ENCODE measurements at regions not wholly inside any gene's neighbourhood (a gene's known extent, or its start where the extent isn't known, plus 50 kb on each side); places are given as distances from the start of the nearest gene placed in this dataset.

GRCh38 chr1:239856924-239857323 lies 234.8 kb upstream of the FMN2 start:
- no peak for DNase-seq (ENCODE audit: low read depth in 2 of 3, low spot score in 2 of 3)

DNA sequence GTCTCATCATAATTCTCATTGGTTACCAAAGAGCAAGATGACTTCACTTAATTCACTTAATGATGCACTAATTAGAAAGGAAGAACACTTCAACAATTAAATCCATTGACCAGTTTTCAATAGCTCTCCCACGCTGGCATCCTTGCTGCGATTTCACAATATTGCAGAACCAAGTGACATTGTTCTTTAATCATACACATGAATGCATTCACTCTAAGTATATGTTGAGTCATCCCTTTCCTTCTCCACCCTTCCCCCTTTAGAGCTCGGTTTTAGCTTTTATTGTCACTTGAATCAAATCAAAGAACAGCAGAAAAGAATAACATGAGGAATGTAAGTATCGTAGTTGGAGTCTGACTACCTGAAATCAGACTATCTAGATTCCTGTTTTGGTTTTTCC lies 233.6 kb upstream of the FMN2 start:
- peak in 1 of 3 donors; percentile 53 for DNase-seq (ENCODE audit: low read depth in 2 of 3, low spot score in 2 of 3)

DNA sequence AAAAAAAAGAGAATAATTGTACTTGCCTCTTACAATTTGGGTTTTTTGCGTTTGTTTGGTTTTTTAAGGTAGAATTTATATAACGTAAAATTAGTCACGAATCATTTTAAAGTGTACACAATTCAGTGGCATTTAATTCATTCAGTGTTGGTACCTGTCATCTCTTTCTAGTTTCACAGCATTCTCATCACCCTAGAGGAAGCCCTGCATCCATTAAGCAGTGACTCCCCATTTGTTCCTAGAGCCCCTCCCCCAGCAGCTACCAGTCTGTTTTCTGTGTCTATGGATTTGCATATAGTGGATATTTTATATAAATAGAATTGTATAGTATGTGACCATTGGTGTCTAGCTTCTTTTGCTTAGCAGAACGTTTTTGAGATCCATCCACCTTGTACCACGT lies 233.2 kb upstream of the FMN2 start:
- DNase-seq (ENCODE audit: low read depth in 2 of 3, low spot score in 2 of 3) = no peak

GRCh38 chr1:239861985-239862384 lies 229.7 kb upstream of the FMN2 start:
- DNase-seq (ENCODE audit: low read depth in 2 of 3, low spot score in 2 of 3) = peak in 1 of 3 donors; percentile 11

- no peak for DNase-seq (ENCODE audit: low read depth in 2 of 3, low spot score in 2 of 3)
Observed at GRCh38 chr1:239868058-239868832, 223.4 kb upstream of the FMN2 start.

GRCh38 chr1:239870194-239870593 lies 221.5 kb upstream of the FMN2 start:
- DNase-seq (ENCODE audit: low read depth in 2 of 3, low spot score in 2 of 3) = no peak

- DNase-seq (ENCODE audit: low read depth in 2 of 3, low spot score in 2 of 3) = no peak
Observed at GRCh38 chr1:239872626-239873025, 219.1 kb upstream of the FMN2 start.

- DNase-seq (ENCODE audit: low read depth in 2 of 3, low spot score in 2 of 3) = no peak
Observed at GRCh38 chr1:239874831-239875230, 216.9 kb upstream of the FMN2 start.

GRCh38 chr1:239879321-239880170 lies 212.1 kb upstream of the FMN2 start:
- DNase-seq (ENCODE audit: low read depth in 2 of 3, low spot score in 2 of 3) = no peak

DNA sequence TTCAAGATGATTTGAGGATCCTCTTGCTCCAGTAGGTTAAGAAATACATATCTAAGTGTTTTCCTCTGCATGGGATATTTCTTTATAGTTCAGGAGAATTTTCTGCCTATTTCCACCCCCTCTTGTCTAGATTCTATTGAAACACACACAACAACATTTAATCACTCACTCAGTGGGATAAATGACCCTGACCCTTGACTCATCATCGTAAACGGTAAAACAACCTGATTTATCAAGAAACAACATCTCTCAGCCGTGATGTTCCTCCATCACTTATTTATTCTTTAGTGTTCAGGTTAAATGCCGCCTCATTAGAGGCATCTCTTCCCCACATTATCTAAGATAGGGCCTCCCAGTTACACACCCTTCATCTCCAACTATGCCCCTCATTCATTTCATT lies 208.7 kb upstream of the FMN2 start:
- DNase-seq (ENCODE audit: low read depth in 2 of 3, low spot score in 2 of 3) = no peak

DNA sequence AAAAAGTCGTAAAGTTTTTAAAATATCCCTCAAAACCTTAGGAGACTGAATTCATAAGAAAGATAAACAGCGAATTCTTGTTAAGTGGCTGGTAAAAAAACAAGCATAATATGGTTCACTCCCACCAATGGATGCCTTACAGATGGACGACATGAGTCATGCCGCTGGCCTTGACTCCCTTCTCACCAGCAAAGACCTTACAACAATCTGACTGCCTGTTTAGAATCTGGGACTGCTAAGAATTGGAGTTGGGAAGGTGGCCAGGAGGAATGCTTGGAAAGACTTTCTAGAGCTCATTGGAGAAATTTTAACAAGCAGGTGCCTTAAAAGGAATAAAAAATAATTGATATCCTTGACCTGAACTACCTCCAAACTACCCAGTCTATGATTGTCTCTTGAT lies 206.9 kb upstream of the FMN2 start:
- DNase-seq (ENCODE audit: low read depth in 2 of 3, low spot score in 2 of 3) = no peak

DNA sequence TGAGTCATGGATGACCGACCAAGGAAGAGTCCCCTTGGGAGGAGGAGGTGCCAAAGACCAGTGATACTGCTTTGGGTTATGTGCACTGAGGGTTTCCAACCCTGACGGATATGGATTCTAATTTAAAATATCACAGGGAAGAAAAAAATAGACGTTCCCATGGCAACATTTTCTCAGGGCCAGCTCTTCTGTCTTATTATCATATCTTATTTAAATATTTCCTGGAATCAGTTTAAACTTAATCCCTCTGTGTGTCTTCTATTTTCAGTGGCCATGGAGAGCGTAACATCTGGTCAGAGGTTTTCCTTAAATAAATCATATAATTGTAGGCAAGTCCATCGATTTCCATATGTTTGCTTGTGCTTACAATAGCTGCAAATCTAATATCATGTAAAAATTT lies 205.4 kb upstream of the FMN2 start:
- no peak for DNase-seq (ENCODE audit: low read depth in 2 of 3, low spot score in 2 of 3)

- no peak for DNase-seq (ENCODE audit: low read depth in 2 of 3, low spot score in 2 of 3)
Observed at GRCh38 chr1:239888639-239889038, 203.0 kb upstream of the FMN2 start.

DNA sequence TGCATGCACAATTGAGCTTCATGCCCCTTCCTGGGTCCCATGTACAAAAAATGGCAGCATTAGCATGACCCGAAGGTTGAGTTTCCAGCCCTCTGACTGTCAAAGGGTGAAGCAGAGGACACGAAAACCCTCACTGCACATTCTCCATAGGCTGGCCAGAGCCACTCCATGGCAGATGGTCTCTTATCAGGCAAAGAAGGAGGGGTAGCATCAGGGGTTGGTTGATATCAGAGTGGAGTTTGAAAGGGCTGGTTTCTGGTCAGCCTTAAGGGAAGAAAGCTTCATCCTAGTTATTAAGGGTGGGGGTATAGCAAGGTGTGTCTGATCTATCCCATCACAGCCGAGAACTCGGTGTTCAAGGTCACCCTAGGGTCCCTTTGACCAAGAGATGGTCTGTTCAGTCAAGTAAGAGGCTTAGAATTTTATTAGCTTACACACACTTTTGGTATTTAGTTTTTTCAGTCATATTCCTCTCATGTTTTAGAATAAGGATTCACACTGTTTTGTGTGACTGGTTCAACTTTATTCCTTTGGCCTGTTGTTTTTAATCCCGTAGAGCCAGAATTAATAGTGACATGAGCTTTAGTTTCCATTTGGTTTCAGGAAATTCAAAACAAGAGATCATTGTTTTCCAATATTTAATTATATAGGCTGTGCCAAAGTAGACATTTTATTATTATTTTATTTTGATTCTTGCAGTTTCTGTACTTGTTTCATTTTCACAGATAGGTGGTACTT lies 199.9 kb upstream of the FMN2 start:
- no peak for DNase-seq (ENCODE audit: low read depth in 2 of 3, low spot score in 2 of 3)

- no peak for DNase-seq (ENCODE audit: low read depth in 2 of 3, low spot score in 2 of 3)
Observed at GRCh38 chr1:239892602-239893001, 199.1 kb upstream of the FMN2 start.

GRCh38 chr1:239893127-239893731 lies 198.5 kb upstream of the FMN2 start:
- peak in 2 of 3 donors; percentile 12 to 71 for DNase-seq (ENCODE audit: low read depth in 2 of 3, low spot score in 2 of 3)

- no peak for DNase-seq (ENCODE audit: low read depth in 2 of 3, low spot score in 2 of 3)
Observed at GRCh38 chr1:239896569-239896968, 195.1 kb upstream of the FMN2 start.

DNA sequence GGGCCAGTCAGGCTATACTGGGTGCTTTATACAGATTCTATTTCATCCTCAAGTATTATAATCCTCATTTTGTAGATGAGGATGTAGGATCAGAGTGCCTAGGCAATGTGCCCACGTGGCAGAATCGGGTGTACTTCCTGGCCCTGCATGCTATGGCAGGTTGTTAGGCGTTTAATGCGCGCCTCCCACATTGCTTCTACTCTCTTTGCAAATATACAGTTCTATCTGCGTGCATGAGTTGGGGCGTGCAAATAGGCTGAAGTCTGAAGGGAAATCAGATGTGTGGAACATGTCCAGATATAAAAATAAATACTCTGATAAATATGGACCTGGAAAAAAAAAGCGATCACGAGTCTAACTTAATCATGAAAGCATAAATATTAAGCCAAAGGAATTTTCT lies 194.7 kb upstream of the FMN2 start:
- DNase-seq (ENCODE audit: low read depth in 2 of 3, low spot score in 2 of 3) = no peak

GRCh38 chr1:239897458-239897857 lies 194.2 kb upstream of the FMN2 start:
- no peak for DNase-seq (ENCODE audit: low read depth in 2 of 3, low spot score in 2 of 3)

DNA sequence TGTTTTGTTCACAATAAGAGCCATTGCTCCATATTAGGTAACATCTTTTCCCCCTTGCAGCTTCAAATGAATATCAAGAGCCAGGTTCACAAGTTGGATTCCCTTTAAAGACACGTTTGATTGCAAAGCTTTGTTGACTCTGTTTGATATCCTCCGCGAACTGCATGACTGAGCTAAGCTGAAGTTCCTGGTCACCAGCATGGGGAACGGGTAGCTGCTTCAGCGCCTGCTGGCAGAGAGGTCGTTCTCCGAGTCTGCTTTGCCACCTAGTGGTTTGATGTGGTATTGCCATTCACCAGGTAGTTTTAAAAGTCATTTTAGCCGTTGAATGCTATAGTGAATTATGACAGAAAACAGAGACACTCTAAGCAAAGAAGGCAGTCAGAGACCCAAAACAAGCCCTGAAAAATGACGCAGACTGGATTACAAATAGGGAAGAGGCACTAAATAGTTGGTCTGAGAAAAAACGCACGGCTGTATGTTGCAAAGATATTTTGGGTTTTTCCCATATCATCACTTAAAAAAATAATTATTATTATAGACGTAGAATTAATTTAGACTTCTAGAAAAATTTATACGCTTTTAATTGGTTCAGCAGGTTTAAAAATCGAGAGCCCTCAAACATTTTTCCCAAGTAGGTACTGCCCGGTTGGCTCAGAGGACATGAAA lies 193.5 kb upstream of the FMN2 start:
- DNase-seq (ENCODE audit: low read depth in 2 of 3, low spot score in 2 of 3) = peak; percentile 46 to 92 (median 81)

All from hematopoietic multipotent progenitor cell (in vitro differentiated cells).